Activated T-cell treated with anti-CD3 and anti-CD28 coated beads, Interleukin-2, amount 50 U/mL, for 72 hours (primary cell): ENCODE measurements at regions not wholly inside any gene's neighbourhood (a gene's known extent, or its start where the extent isn't known, plus 50 kb on each side); places are given as distances from the start of the nearest gene placed in this dataset.
"Not testable (repeated sequence)": the region's sequence is repeated elsewhere in the genome, so short reads cannot be mapped to it uniquely, and the experiment has no call there.

ENCODE experiments used
- ATAC-seq, 2 donors: fragments of 150-1000 bp; cut with Tn5 transposase; replicated peaks in 1 of 2; 2 replicates each; pipeline ENCODE4 v1.10.0; 2021; ENCODE audit warnings: moderate library complexity in 2 of 2, mild to moderate bottlenecking in 1 of 2
- DNase-seq, 2 donors: peaks; one replicate each; pipeline ENCODE4 v3.0.0; 2021 to 2022; ENCODE audit warnings: mixed read lengths in 1 of 2
- H3K27ac Mint-ChIP-seq: one replicate; pipeline ENCODE4 v1.8.0; 2022; ENCODE audit warnings: mild to moderate bottlenecking, moderate library complexity, mixed read lengths
- H3K27me3 Mint-ChIP-seq: one replicate; pipeline ENCODE4 v1.8.0; 2022; ENCODE audit warnings: low read depth, mixed read lengths
- H3K36me3 Mint-ChIP-seq, 2 donors: one replicate each; pipeline ENCODE4 v1.8.0; 2022; ENCODE audit warnings: mixed read lengths in 2 of 2, mild to moderate bottlenecking in 1 of 2; ENCODE audit not compliant: insufficient read depth in 2 of 2
- H3K4me1 Mint-ChIP-seq: one replicate; pipeline ENCODE4 v1.8.0; 2022; ENCODE audit warnings: low read depth, mixed read lengths
- H3K4me3 Mint-ChIP-seq, 2 donors: one replicate each; pipeline ENCODE4 v1.8.0; 2022; ENCODE audit warnings: mild to moderate bottlenecking in 2 of 2, mixed read lengths in 2 of 2, moderate library complexity in 2 of 2
- H3K9me3 Mint-ChIP-seq, 2 donors: one replicate each; pipeline ENCODE4 v1.8.0; 2022; ENCODE audit warnings: mixed read lengths in 2 of 2

DNA sequence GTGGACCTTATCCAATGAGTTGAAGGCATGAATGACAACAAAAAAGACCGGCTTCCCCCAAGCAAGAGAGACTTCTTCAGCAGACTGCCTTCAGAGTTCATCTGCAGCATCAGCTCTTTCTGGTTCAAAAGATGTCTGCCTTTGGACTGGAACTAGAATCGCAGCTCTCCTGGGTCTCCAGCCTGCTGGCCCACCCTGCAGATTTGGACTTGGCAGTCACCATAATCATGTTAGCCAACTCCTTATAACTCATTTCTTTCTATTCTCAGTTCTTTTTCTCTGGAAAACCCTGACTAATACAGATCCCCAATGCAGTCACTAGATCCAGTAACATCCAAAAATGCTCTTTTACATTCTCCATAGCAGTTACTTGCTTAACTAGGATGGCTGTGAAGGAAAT, 89.2 kb upstream of the MARK1 start:
- no peak for ATAC-seq

DNA sequence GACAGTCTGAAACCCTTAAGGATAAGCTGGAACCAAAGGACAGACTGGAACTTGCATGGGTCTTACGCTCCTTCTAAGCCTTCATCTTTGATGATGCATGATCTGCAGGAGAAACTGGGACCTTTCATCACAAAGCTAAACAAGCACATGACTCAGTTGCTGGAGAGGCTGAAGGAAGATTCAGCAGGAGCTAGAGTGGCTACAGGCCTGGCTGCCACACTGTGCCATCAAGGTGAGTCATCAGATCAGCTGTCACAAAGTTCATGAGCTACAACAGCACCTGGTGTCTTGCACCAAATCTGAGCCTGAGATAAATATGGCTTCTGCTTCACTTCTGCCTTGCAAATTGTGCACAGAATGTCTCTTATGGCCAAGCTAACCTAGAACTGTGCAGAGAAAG, 95.5 kb upstream of the MARK1 start:
- Mint-ChIP-seq H3K27me3 (peaks cover 10% of the 10 kb centered on the region), H3K27ac (no peak overlapping the region), H3K9me3 (no peaks in the 10 kb centered on the region), H3K4me1 (no peaks in the 10 kb centered on the region), H3K36me3 (no peaks in the 10 kb centered on the region), H3K4me3 (no peak overlapping the region)
- ATAC-seq (no peak), DNase-seq (no peak)

More for the DNA sequence above, 89.2 kb upstream of the MARK1 start:
- Mint-ChIP-seq H3K4me1 (no peaks in the 10 kb centered on the region), H3K36me3 (no peaks in the 10 kb centered on the region), H3K4me3 (no peak overlapping the region), H3K27me3 (peaks cover 11% of the 10 kb centered on the region), H3K9me3 (no peaks in the 10 kb centered on the region), H3K27ac (no peak overlapping the region)
- no peak for DNase-seq

DNA sequence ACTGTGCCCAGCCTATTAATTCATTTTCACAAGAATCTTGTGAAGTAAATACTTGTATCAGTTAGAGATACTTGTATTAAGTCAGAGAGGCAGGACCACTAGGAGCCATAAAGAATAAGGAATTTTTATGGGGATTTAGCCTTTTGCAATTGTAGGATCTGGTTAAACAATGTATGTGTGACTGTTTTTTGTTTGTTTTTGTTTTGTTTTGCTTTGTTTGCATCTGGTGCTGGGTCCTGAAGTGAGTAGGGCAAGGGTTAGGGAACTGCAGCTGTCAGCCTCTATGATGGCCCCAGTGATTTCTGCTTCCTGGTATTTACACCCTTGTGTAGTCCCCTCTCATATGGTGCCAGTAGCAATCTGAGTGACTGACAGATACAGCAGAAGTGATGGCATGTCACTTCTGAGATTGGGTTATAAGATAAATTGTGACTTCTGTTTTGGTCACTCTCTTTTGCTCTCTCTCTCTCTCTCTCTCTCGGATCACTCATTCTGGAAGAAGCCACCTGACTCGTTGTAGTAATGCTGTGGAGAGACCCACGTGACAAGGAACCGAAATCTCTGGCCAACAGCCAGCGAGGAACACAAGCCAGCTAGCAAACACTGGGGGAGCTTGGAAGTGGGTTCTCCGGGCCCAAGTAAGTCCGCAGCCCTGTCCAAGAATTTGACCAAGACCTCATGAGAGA, 96.2 kb upstream of the MARK1 start:
- no peaks in the 10 kb centered on the region for H3K36me3 Mint-ChIP-seq
- H3K4me3 Mint-ChIP-seq, result no peak overlapping the region
- H3K9me3 Mint-ChIP-seq, result no peaks in the 10 kb centered on the region
- H3K27me3 Mint-ChIP-seq, result peaks cover 14% of the 10 kb centered on the region
- DNase-seq (no peak), ATAC-seq (no peak)
- H3K27ac Mint-ChIP-seq, result no peak overlapping the region
- no peaks in the 10 kb centered on the region for H3K4me1 Mint-ChIP-seq

DNA sequence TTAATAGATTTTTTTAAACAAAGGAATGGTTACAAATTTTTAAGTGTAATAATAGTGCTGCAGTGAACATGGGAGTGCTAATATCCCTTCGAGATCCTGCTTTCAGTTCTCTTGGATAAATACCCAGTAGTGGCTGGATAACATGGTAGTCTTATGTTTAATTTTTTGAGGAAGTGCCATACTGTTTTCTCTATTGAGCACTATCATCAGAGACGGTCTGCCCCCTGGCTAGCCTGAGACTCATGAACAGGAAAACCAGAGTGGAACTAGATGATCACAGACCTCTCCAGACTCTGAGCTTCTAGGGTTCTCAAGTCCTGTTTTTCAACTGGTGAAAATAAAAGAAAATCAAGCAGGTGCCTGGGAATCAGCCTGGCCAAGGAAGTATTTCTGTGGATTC, 97.3 kb upstream of the MARK1 start:
- Mint-ChIP-seq H3K4me1 (peaks cover 6% of the 10 kb centered on the region), H3K27me3 (peaks cover 14% of the 10 kb centered on the region), H3K27ac (no peak overlapping the region), H3K9me3 (no peaks in the 10 kb centered on the region), H3K36me3 (no peaks in the 10 kb centered on the region), H3K4me3 (no peak overlapping the region)
- no peak for DNase-seq
- ATAC-seq, result no peak

DNA sequence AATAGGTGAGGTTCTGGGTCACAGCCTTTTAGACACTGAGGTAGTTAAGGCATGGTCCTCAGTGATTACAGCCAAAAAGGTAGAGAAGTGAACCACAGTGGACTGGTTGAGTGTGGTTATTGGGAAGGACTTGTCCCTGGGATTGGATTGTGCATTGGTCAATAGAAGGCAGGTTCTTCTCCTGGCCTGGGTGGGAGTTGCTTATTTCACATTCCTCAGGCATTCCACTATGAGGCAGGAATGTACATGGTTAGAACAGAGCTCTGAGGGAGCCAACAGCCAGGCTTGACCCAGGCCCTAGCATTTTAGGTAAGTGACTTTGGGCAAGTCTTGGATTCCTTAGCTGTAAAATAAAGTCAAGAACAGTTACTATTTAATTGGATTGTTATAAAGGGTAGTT, 97.9 kb upstream of the MARK1 start:
- DNase-seq, result no peak
- H3K9me3 Mint-ChIP-seq, result no peaks in the 10 kb centered on the region
- H3K27me3 Mint-ChIP-seq, result peaks cover 14% of the 10 kb centered on the region
- no peak overlapping the region for H3K4me3 Mint-ChIP-seq
- ATAC-seq, result no peak
- no peaks in the 10 kb centered on the region for H3K36me3 Mint-ChIP-seq
- H3K27ac Mint-ChIP-seq, result no peak overlapping the region
- peaks cover 6% of the 10 kb centered on the region for H3K4me1 Mint-ChIP-seq

DNA sequence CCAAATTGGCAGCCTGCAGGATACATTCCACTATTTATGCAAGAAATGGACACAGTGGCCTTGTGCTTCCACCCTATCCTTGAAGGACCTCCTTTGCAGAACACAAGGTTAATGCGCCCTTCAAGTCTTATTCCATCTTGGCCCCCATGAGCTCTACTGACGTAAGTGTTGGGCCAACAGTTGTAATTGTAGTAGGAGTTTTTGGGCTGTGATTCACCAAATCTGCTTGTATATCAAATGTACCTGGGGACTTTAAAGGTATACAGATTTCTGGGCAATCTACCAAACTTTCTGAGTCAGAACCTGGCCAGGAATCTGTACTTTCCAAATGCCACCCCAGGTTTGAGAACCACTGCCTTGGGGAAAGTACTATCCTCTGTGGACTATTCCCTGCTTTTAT, 100.9 kb upstream of the MARK1 start:
- ATAC-seq (no peak), DNase-seq (no peak)
- no peaks in the 10 kb centered on the region for H3K9me3 Mint-ChIP-seq
- no peaks in the 10 kb centered on the region for H3K36me3 Mint-ChIP-seq
- peaks cover 31% of the 10 kb centered on the region for H3K27me3 Mint-ChIP-seq
- no peak overlapping the region for H3K27ac Mint-ChIP-seq
- H3K4me3 Mint-ChIP-seq, result no peak overlapping the region
- H3K4me1 Mint-ChIP-seq, result peaks cover 6% of the 10 kb centered on the region

DNA sequence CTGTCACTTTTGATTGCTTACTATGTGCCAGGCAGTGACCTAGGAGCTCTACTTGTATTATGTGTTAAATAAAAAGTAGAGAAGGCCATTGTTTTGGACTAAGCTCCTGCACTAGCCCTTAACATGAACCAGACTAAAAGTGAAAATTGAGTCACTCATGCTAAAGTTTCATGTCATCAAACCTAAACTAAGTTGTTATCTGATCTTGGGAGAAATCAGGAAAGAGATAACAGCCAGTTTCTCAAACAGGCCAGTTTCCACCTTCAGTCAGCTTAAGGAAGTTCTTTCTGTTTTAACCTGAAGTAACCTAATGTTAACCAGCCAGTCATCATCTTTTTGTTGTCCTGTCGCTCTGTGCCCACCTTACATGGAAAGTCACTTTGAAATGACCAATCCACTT, 102.1 kb upstream of the MARK1 start:
- no peak for DNase-seq
- H3K4me1 Mint-ChIP-seq, result peaks cover 6% of the 10 kb centered on the region
- peak in 1 of 2 donors; percentile 38 for ATAC-seq
- H3K36me3 Mint-ChIP-seq, result no peaks in the 10 kb centered on the region
- H3K4me3 Mint-ChIP-seq, result no peak overlapping the region
- no peaks in the 10 kb centered on the region for H3K9me3 Mint-ChIP-seq
- H3K27me3 Mint-ChIP-seq, result peaks cover 38% of the 10 kb centered on the region
- H3K27ac Mint-ChIP-seq, result no peak overlapping the region

DNA sequence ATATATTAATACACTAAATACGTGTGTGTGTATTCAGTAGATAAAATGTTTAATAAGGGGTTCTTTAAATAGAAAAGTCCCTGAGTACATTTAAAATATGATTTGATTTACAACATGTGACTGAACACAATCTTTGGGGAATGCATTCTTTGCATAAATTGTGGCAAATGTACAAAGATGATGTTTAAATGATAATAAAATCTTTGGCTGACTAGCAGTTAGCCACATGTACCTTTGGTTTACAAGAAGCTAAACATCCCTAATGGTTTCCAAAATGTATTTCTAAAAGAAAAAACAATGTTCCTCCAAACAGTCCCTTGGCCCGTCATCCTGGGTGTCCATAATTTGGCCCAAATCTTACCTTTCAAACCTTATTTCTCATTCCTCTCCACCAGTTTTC, 106.4 kb upstream of the MARK1 start:
- no peak for ATAC-seq

DNA sequence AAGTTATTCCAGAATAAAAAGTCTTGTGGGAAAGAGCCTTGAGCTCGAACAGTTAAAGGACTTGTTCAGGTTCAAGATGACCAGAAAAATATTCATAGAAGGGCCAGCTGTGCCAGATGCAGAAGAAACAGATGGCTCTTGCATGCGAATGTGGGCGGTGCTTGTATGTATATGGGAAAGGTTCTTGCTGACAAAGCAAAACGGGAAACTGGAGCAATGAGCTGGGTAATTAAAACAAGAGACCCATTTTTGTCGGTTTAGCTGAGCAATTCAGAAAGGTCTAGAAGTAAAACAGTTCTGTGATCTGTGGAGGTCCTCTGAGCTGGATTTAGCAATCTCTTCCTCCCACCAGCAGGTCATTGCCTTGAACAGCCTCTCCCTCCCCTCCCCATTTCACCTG, 107.2 kb upstream of the MARK1 start:
- H3K4me3 Mint-ChIP-seq, result no peak overlapping the region
- DNase-seq, result no peak
- no peaks in the 10 kb centered on the region for H3K36me3 Mint-ChIP-seq
- no peak overlapping the region for H3K27ac Mint-ChIP-seq
- no peaks in the 10 kb centered on the region for H3K9me3 Mint-ChIP-seq
- ATAC-seq, result no peak
- H3K4me1 Mint-ChIP-seq, result no peaks in the 10 kb centered on the region
- H3K27me3 Mint-ChIP-seq, result peaks cover 29% of the 10 kb centered on the region

More for the DNA sequence above, 106.4 kb upstream of the MARK1 start:
- Mint-ChIP-seq H3K4me3 (no peak overlapping the region), H3K9me3 (no peaks in the 10 kb centered on the region), H3K27me3 (peaks cover 29% of the 10 kb centered on the region), H3K4me1 (peaks cover 6% of the 10 kb centered on the region), H3K36me3 (no peaks in the 10 kb centered on the region), H3K27ac (no peak overlapping the region)
- no peak for DNase-seq

DNA sequence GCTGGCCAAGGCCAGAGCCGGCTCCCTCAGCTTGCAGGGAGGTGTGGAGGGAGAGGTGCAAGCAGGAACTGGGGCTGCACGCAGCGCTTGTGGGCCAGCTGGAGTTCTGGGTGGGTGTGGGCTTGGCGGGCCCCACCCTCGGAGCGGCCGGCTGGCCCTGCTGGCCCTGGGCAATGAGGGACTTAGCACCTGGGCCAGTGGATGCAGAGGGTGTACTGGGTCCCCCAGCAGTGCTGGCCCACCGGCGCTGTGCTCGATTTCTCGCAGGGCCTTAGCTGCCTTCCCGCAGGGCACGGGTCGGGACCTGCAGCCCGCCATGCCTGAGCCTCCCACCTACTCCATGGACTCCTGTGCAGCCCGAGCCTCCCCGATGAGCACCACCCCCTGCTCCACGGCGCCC, 115.6 kb upstream of the MARK1 start:
- H3K4me3 Mint-ChIP-seq, H3K27me3 Mint-ChIP-seq, ATAC-seq, H3K4me1 Mint-ChIP-seq, DNase-seq, H3K9me3 Mint-ChIP-seq, H3K36me3 Mint-ChIP-seq, H3K27ac Mint-ChIP-seq: not testable (repeated sequence)

DNA sequence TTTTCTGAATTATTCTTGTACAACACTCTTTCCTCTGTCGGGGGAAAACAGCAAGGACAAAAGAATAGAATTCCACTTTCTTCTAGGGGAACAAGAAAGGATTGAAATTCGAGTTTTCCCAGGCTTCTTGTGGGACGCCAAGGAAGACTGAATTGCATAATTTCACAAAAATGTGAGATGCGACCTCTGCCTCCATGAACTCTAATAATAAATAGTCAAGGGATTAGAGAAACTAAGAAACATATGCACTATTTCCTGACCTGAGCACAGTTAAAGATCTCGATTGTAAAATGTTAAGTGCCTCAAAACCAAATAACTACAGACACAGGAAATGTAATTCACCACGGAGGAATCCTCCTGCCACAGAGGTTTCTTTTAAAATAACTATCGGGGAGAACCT, 117.3 kb upstream of the MARK1 start:
- Mint-ChIP-seq H3K27ac (no peak overlapping the region), H3K4me1 (no peaks in the 10 kb centered on the region), H3K4me3 (no peak overlapping the region), H3K36me3 (no peaks in the 10 kb centered on the region), H3K9me3 (no peaks in the 10 kb centered on the region), H3K27me3 (peaks cover 10% of the 10 kb centered on the region)
- DNase-seq, result no peak
- ATAC-seq, result no peak

DNA sequence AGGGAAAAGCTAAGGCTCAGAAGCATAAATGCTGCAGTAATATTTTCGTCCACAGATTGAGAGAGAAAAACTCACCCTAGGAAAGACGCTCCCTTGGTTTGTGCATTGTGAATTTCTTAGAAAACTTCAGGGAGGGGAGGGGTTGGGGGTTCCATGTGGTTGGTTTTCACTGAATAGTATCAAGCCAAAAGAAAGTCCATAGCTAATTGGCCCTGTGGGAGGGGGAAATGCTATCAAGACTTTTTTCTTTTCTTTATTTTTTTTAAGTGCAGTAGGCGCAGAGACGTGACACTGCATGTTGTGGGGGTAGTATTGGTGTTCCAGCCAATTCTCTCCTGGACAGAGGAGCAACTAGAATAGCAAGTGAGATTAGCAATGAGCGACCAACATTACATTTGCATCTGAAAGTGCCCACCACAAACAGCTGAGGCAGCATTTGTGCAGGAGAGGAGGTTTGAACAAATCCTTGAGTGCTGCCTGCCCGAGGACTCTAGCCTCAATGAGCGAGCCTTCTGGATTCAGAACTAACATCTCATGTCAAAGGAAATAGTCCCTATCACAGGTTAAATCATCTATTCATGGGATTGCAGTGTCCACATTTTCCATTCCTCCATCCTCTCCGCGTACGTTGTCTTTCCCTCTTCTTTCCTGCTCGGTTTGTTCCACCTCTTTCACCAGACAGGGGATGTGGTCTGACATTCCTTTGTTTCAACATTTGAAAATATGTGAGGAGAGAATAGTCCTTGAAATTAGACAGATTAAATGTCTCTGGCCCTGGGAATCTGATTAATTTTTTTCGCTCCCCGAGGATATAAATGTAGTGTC, 118.0 kb upstream of the MARK1 start:
- Mint-ChIP-seq H3K36me3 (no peaks in the 10 kb centered on the region), H3K9me3 (no peaks in the 10 kb centered on the region), H3K27me3 (peaks cover 10% of the 10 kb centered on the region), H3K27ac (no peak overlapping the region), H3K4me3 (no peak overlapping the region), H3K4me1 (no peaks in the 10 kb centered on the region)
- ATAC-seq (no peak), DNase-seq (no peak)

DNA sequence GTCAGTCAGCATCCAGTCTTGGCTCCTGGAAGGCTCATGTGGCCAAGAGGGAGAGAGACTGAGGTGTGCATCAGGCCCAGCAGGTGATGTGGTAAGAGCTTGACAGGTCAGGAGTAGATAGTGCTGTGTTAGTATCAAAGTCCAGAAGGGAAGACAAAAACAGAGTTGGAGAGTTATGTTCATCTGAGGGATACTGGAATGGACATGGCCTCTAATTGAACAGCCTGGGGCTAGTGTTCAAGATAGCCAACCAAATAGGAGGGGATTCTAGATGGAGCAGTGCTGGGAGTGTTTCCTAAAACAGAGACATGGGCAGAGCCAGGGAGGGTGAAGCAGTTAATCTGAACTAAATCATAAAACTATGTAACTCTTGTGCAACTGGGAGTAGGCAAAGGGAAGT, 120.7 kb upstream of the MARK1 start:
- Mint-ChIP-seq H3K9me3 (peaks cover 3 to 5% of the 10 kb centered on the region in 2 donors), H3K36me3 (peaks cover 0 to 2% of the 10 kb centered on the region in 2 donors), H3K4me3 (no peak overlapping the region), H3K4me1 (no peaks in the 10 kb centered on the region), H3K27ac (no peak overlapping the region), H3K27me3 (peaks cover 30% of the 10 kb centered on the region)
- DNase-seq (no peak), ATAC-seq (no peak)

DNA sequence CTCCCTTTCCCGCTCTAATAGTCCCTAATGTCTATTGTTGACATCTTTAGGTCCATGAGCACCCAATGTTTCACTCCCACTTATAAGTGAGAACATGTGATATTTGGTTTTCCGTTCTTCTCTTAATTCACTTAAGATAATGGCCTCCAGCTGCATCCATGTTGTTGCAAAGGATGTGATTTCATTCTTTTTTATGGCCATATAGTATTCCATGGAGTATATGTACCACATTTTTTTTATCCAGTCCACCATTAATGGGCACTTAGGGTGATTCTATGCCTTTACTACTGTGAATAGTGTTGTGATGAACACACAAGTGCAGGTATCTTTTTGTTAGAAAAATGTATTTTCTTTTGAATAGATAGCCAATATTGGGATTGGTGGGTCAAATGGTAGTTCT, 126.0 kb upstream of the RAB3GAP2 start:
- no peak overlapping the region for H3K4me3 Mint-ChIP-seq
- H3K27me3 Mint-ChIP-seq, result peaks cover 16% of the 10 kb centered on the region
- H3K4me1 Mint-ChIP-seq, result no peaks in the 10 kb centered on the region
- ATAC-seq (no peak), DNase-seq (no peak)
- H3K36me3 Mint-ChIP-seq, result peaks cover 0 to 1% of the 10 kb centered on the region in 2 donors
- peaks cover 1 to 4% of the 10 kb centered on the region in 2 donors for H3K9me3 Mint-ChIP-seq
- no peak overlapping the region for H3K27ac Mint-ChIP-seq
